ENCODE measurements at regions not wholly inside any gene's neighbourhood (a gene's known extent, or its start where the extent isn't known, plus 50 kb on each side); places are given as distances from the start of the nearest gene placed in this dataset.

GRCh38 chr19:23531976-23532375 is 136.7 kb upstream of the ZNF91 start:
- H3K4me3 ChIP-seq (ENCODE audit: low read depth, low read length) = no peak overlapping the region
- no peak for DNase-seq (ENCODE audit: low read depth)
- TF ChIP-seq CTCF (IDR thresholded peaks at IDR 0.05; ENCODE audit: insufficient read depth, low read depth, low read length, missing control alignments) = no peak

GRCh38 chr19:23531231-23531790 is 136.0 kb upstream of the ZNF91 start:
- DNase-seq (ENCODE audit: low read depth) = no peak
- TF ChIP-seq CTCF (IDR thresholded peaks at IDR 0.05; ENCODE audit: insufficient read depth, low read depth, low read length, missing control alignments) = no peak
- H3K4me3 ChIP-seq (ENCODE audit: low read depth, low read length) = no peak overlapping the region

GRCh38 chr19:23528376-23528775 is 133.1 kb upstream of the ZNF91 start:
- no peak for TF ChIP-seq CTCF (IDR thresholded peaks at IDR 0.05; ENCODE audit: insufficient read depth, low read depth, low read length, missing control alignments)
- no peak for DNase-seq (ENCODE audit: low read depth)
- H3K4me3 ChIP-seq (ENCODE audit: low read depth, low read length) = no peak overlapping the region

- H3K4me3 ChIP-seq (ENCODE audit: low read depth, low read length) = no peak overlapping the region
- no peak for TF ChIP-seq CTCF (IDR thresholded peaks at IDR 0.05; ENCODE audit: insufficient read depth, low read depth, low read length, missing control alignments)
- DNase-seq (ENCODE audit: low read depth) = peak; percentile 46
These were observed 132.5 kb upstream of the ZNF91 start for GRCh38 chr19:23527797-23528196.

GRCh38 chr19:23526302-23526701 is 131.0 kb upstream of the ZNF91 start:
- no peak for TF ChIP-seq CTCF (IDR thresholded peaks at IDR 0.05; ENCODE audit: insufficient read depth, low read depth, low read length, missing control alignments)

GRCh38 chr19:23525276-23525852 is 130.1 kb upstream of the ZNF91 start:
- no peak for DNase-seq (ENCODE audit: low read depth)
- no peak overlapping the region for H3K4me3 ChIP-seq (ENCODE audit: low read depth, low read length)
- no peak for TF ChIP-seq CTCF (IDR thresholded peaks at IDR 0.05; ENCODE audit: insufficient read depth, low read depth, low read length, missing control alignments)

More at GRCh38 chr19:23526302-23526701, 131.0 kb upstream of the ZNF91 start:
- no peak overlapping the region for H3K4me3 ChIP-seq (ENCODE audit: low read depth, low read length)
- DNase-seq (ENCODE audit: low read depth) = no peak

GRCh38 chr19:23523863-23524262 is 128.6 kb upstream of the ZNF91 start:
- H3K4me3 ChIP-seq (ENCODE audit: low read depth, low read length) = no peak overlapping the region
- no peak for TF ChIP-seq CTCF (IDR thresholded peaks at IDR 0.05; ENCODE audit: insufficient read depth, low read depth, low read length, missing control alignments)
- no peak for DNase-seq (ENCODE audit: low read depth)
